ENCODE measurements at regions not wholly inside any gene's neighbourhood (a gene's known extent, or its start where the extent isn't known, plus 50 kb on each side); places are given as distances from the start of the nearest gene placed in this dataset.
"Not testable (repeated sequence)": the region's sequence is repeated elsewhere in the genome, so short reads cannot be mapped to it uniquely, and the experiment has no call there.

DNA sequence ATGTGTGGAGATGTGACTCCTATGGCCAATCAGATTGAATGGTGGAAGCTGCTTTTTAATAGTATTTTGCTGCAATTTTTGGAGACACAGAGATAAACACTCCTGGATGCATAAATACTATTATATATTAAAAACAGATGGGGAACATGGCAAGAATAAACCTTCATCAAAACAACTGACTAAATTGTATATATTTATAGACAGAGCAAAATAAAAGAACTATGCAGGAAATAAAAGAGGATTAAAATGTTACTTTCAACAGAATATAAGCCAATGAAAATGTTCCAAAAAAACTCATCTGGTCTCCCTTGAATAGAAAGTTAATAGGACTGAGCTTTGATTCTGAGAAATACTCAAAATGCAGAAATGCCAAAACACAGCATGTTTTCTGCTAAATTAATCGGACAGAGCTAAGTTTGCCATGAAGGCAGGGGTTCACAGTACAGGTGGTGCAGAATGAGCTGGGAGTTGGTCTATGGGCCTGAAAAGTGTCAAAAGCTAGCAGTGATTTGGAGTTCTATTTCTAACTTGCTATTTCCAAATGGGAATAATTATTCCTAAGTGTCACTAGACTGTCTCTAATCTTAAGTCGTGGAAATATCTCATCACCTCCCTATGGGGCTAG, 227.2 kb downstream of the CNTN3 start:
- H3K27me3 Mint-ChIP-seq, result no peaks in the 10 kb centered on the region
- no peaks in the 10 kb centered on the region for H3K4me1 Mint-ChIP-seq (ENCODE audit: low read depth in 2 of 2)
- H3K27ac Mint-ChIP-seq, result no peak overlapping the region
- no peaks in the 10 kb centered on the region for H3K36me3 Mint-ChIP-seq (ENCODE audit: insufficient read depth)
- H3K9me3 Mint-ChIP-seq, result peaks cover 9% of the 10 kb centered on the region in 2 donors
- no peak for DNase-seq
- ATAC-seq (replicated peaks), result no peak
- no peak overlapping the region for H3K4me3 Mint-ChIP-seq

DNA sequence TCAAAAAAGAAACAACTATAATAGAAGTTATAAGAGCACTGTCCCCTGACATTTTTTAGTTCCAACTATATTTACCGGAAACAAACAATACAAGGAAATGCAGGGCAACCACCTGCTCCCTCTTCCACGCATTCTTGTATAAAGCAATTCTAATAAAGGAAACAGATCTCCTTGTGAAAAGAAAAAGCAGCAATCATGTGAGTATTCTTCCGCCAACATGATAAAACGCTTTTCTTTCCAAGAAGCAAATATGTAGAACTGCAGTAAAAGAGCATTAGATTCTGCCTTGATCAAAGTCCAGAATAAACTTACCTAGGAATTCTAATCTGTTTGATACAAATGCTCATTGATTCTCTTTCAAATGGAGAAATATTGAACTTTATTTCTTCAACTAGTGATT, 230.3 kb downstream of the CNTN3 start:
- Mint-ChIP-seq H3K4me3 (no peak overlapping the region), H3K36me3 (ENCODE audit: insufficient read depth) (no peaks in the 10 kb centered on the region), H3K27ac (no peak overlapping the region), H3K27me3 (no peaks in the 10 kb centered on the region), H3K9me3 (peaks cover 5 to 15% of the 10 kb centered on the region in 2 donors), H3K4me1 (ENCODE audit: low read depth in 2 of 2) (no peaks in the 10 kb centered on the region)
- ATAC-seq (replicated peaks), result no peak
- DNase-seq, result no peak

DNA sequence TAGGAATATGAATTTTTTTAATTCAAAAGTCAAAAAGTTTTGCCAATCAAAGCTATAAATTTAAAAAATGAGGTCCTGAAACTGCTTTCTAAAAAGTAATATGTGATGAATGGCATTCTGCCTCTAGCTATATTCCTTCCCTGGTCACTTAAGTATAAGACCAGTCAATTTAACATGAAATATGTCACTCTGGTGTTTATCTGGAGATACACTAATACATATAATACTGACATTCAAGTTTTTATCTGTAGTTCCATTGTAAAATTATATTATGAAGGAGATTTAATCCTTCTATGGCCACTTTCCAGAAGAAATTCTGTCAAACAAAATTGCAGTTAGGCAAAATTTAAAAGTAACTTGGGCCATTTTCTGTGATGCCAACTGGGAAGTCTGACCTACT, 236.8 kb downstream of the CNTN3 start:
- Mint-ChIP-seq H3K36me3 (ENCODE audit: insufficient read depth) (no peaks in the 10 kb centered on the region), H3K4me1 (ENCODE audit: low read depth in 2 of 2) (no peaks in the 10 kb centered on the region), H3K27ac (no peak overlapping the region), H3K27me3 (no peaks in the 10 kb centered on the region), H3K9me3 (peaks cover 4 to 19% of the 10 kb centered on the region in 2 donors), H3K4me3 (no peak overlapping the region)
- DNase-seq (no peak), ATAC-seq (replicated peaks) (no peak)

DNA sequence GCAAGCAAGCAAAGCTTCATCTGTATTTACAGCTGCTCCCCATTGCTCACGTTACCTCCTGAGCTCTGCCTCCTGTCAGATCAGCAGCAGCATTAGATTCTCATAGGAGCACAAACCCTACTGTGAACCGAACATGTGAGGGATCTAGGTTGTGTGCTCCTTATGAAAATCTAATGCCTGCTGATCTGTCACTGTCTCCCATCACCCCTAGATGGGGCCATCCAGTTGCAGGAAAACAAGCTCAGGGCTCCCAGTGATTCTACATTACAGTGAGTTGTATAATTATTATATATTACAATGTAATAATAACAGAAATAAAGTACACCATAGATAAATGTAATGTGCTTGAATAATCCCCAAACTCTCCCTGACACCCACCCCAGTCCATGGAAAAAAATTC, 238.1 kb downstream of the CNTN3 start:
- DNase-seq, result not testable (repeated sequence)
- H3K9me3 Mint-ChIP-seq, result peaks cover 4 to 32% of the 10 kb centered on the region in 2 donors

DNA sequence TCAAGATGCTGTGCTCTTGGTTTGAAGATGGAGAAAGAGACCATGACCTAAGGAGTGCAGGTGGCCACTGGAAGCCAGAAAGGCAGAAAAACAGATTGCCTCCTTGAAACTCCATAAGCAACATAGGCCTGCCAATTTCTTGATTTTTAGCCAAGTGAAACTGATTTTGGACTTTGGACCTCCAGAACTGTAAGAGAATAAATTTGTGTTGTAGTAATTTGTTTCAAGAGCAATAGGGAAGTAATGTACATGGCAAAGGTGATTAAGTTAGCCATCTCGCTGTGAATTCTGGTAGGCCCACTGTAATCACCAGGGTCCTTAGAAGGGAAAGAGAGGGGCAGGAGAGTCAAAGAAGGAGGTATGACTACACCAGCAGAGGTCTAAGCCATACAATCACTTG, 238.8 kb downstream of the CNTN3 start:
- H3K27ac Mint-ChIP-seq, result no peak overlapping the region
- no peaks in the 10 kb centered on the region for H3K27me3 Mint-ChIP-seq
- no peak overlapping the region for H3K4me3 Mint-ChIP-seq
- no peaks in the 10 kb centered on the region for H3K36me3 Mint-ChIP-seq (ENCODE audit: insufficient read depth)
- H3K9me3 Mint-ChIP-seq, result peaks cover 3 to 32% of the 10 kb centered on the region in 2 donors
- DNase-seq (no peak), ATAC-seq (replicated peaks) (no peak)
- no peaks in the 10 kb centered on the region for H3K4me1 Mint-ChIP-seq (ENCODE audit: low read depth in 2 of 2)

More for the DNA sequence above, 238.1 kb downstream of the CNTN3 start:
- ATAC-seq (replicated peaks); H3K36me3 Mint-ChIP-seq (ENCODE audit: insufficient read depth); H3K4me1 Mint-ChIP-seq (ENCODE audit: low read depth in 2 of 2); H3K27ac Mint-ChIP-seq; H3K4me3 Mint-ChIP-seq; H3K27me3 Mint-ChIP-seq: not testable (repeated sequence)

DNA sequence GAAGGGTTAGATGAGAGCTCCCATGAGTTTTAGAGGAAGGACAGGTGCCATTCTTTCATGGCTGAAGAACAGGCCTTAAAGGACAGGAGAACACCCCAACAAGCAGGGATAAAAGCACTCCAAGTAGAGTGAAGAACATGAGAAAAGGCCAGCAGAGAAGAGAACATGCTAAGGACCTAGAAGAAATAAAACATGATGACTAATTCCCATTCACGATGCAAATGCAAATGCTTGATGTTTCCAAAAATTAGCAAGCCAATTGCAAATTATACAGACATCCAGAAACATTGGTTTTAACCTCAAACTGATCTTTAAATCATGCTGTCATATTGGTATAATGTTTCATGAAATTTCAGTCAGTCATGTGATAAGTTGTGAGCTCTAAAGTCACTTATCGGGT, 241.7 kb downstream of the CNTN3 start:
- peaks cover 3 to 23% of the 10 kb centered on the region in 2 donors for H3K9me3 Mint-ChIP-seq
- DNase-seq, result no peak
- no peaks in the 10 kb centered on the region for H3K36me3 Mint-ChIP-seq (ENCODE audit: insufficient read depth)
- no peak overlapping the region for H3K27ac Mint-ChIP-seq
- no peaks in the 10 kb centered on the region for H3K27me3 Mint-ChIP-seq
- H3K4me1 Mint-ChIP-seq (ENCODE audit: low read depth in 2 of 2), result no peaks in the 10 kb centered on the region
- H3K4me3 Mint-ChIP-seq, result no peak overlapping the region
- ATAC-seq (replicated peaks), result no peak

DNA sequence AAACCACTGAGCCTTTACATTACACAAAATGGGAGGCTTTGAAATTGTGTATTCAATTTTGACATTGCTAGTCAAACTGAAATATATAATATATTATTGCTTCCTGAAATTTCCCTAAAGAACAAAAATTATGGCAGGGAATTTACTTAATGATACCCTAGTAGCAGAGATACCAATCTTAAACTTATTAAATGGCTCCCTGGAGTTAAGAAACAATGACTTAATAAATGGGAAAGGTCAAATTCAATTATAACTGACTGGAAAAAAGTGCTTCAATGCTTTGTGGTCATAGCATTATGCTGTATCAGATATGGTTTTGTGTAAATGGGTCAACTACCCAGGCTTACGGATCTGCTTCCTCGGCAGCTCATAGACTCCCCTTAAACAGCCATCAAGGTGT, 244.1 kb downstream of the CNTN3 start:
- DNase-seq (no peak), ATAC-seq (replicated peaks) (no peak)
- no peak overlapping the region for H3K27ac Mint-ChIP-seq
- H3K4me1 Mint-ChIP-seq (ENCODE audit: low read depth in 2 of 2), result no peaks in the 10 kb centered on the region
- peaks cover 0 to 16% of the 10 kb centered on the region in 2 donors for H3K9me3 Mint-ChIP-seq
- H3K36me3 Mint-ChIP-seq (ENCODE audit: insufficient read depth), result no peaks in the 10 kb centered on the region
- no peak overlapping the region for H3K4me3 Mint-ChIP-seq
- no peaks in the 10 kb centered on the region for H3K27me3 Mint-ChIP-seq

DNA sequence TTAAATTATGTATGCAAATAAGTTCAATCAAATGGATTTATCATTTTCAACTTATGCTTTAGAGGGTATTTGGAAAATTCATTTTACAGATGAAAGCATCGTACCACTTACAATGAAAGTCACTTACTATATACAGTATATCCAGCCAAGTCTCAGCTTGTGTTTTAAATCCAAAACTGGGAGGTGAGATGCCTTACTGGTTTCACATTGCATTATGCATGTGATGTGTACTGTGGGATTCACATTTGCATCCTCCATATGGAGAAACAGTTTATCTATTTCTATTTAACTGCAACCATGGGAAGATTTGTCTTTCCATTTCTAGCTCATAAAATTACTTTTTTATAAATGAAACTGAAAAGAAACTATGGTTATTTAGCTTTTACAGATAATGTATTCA, 248.1 kb downstream of the CNTN3 start:
- H3K4me1 Mint-ChIP-seq (ENCODE audit: low read depth in 2 of 2), result no peaks in the 10 kb centered on the region
- no peak overlapping the region for H3K27ac Mint-ChIP-seq
- no peaks in the 10 kb centered on the region for H3K36me3 Mint-ChIP-seq (ENCODE audit: insufficient read depth)

DNA sequence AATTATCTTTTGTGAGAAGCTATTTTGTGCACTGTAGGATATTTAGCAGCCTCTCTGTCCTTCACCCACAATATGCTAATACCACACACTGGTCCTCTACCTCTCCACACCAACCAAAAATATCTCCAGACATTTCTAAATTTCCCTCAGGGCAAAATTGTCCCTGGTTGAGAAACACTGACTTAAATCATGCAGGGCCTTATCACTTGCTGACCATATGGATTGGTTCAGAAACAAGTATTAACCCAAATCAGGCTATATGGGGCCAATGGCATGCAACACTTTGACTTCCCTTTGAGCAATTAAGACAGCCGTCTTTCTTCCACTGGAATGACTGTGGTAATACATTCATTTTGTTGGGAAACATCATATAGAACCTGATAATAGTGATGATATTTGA, 251.1 kb downstream of the CNTN3 start:
- DNase-seq (no peak), ATAC-seq (replicated peaks) (no peak)
- Mint-ChIP-seq H3K27me3 (no peaks in the 10 kb centered on the region), H3K27ac (no peak overlapping the region), H3K9me3 (peaks cover 5 to 7% of the 10 kb centered on the region in 2 donors), H3K4me3 (no peak overlapping the region), H3K4me1 (ENCODE audit: low read depth in 2 of 2) (no peaks in the 10 kb centered on the region), H3K36me3 (ENCODE audit: insufficient read depth) (peaks cover 3% of the 10 kb centered on the region)

More for the DNA sequence above, 248.1 kb downstream of the CNTN3 start:
- no peak for ATAC-seq (replicated peaks)
- no peak for DNase-seq
- Mint-ChIP-seq H3K27me3 (no peaks in the 10 kb centered on the region), H3K9me3 (no peaks in the 10 kb centered on the region), H3K4me3 (no peak overlapping the region)

DNA sequence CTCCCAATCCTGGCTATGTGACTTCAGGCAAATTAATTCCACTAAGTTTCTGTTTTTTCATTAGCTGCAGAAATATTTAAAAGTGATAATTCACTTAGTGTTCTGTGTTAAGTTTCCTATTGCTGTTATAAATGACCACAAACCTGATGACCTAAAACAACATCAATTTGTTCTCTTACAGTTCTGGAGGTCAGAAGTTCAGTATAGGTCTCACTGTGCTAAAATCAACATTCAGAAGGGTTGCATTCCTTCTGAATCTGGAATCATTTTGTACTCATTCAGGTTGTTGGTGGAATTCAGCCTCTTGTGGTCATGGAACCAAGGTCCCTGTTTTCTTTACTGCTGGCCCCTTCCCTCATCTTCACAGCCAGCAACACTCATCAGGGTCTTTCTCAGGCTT, 254.1 kb downstream of the CNTN3 start:
- Mint-ChIP-seq H3K27ac (no peak overlapping the region), H3K9me3 (peaks cover 8 to 11% of the 10 kb centered on the region in 2 donors), H3K4me1 (ENCODE audit: low read depth in 2 of 2) (no peaks in the 10 kb centered on the region), H3K36me3 (ENCODE audit: insufficient read depth) (peaks cover 4% of the 10 kb centered on the region), H3K27me3 (no peaks in the 10 kb centered on the region), H3K4me3 (no peak overlapping the region)
- DNase-seq (no peak), ATAC-seq (replicated peaks) (no peak)

DNA sequence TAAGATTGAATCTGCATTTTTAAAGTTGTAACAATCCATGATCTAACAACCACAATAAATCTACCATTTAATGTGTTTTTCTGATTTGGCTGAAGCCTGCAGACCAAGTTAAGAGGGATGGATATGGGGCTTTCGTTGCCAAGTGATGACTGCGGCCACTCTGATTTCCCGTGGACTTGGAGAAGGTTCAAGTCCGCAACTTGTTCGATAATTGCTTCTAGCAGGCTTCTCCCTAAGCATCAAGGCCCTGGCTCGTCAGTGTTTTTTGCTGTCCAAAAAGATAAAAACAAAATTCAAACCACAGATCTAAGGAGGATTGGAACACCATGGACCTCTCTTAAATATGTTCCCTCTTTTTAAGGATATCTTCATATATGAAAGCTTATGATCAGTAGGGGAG, 256.6 kb downstream of the CNTN3 start:
- peaks cover 5% of the 10 kb centered on the region for H3K36me3 Mint-ChIP-seq (ENCODE audit: insufficient read depth)
- ATAC-seq (replicated peaks) (no peak), DNase-seq (no peak)
- H3K9me3 Mint-ChIP-seq, result peaks cover 9 to 18% of the 10 kb centered on the region in 2 donors
- H3K27me3 Mint-ChIP-seq, result no peaks in the 10 kb centered on the region
- no peaks in the 10 kb centered on the region for H3K4me1 Mint-ChIP-seq (ENCODE audit: low read depth in 2 of 2)
- no peak overlapping the region for H3K4me3 Mint-ChIP-seq
- no peak overlapping the region for H3K27ac Mint-ChIP-seq

DNA sequence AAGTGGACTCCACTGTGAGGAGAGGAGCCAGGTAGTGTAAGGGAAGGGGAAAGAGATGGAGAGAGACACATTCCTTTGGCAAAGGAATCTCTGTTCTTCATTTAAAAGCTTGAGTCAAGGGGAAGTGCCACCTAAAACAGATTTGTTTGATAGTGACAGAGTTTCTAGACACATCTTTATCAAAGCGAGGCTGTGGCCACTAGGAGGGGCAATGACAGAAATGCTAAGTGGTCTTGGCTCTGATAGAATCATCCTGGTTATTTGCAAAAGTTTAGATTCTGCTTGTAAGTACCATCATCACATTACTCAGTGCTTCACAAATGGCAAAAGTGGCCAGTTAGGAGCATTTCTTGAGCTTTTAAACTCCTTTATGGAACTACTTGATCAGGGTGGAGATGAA, 261.4 kb downstream of the CNTN3 start:
- H3K4me3 Mint-ChIP-seq, result no peak overlapping the region
- no peaks in the 10 kb centered on the region for H3K4me1 Mint-ChIP-seq (ENCODE audit: low read depth in 2 of 2)
- H3K36me3 Mint-ChIP-seq (ENCODE audit: insufficient read depth), result peaks cover 2% of the 10 kb centered on the region
- DNase-seq (no peak), ATAC-seq (replicated peaks) (no peak)
- H3K27me3 Mint-ChIP-seq, result no peaks in the 10 kb centered on the region
- peaks cover 9 to 25% of the 10 kb centered on the region in 2 donors for H3K9me3 Mint-ChIP-seq
- H3K27ac Mint-ChIP-seq, result no peak overlapping the region

DNA sequence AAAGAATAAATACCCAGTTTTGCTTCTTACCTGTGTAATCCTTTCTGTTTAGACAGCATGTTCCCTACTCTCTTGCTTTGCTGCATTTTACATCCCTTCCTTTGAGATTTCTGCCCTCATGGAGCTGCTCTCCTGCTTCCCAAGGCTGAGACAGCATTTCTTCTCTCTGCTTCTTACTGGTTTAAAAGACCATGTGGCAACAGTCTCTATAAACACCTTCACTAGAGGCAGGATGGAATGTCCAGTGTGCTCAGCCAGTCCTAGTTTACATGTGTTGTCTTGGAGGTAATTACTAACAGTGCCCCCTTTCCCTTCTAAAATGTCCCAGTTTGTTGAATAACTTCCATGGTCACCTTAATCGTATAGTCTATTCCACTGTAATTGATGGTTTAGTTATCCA, 262.3 kb downstream of the CNTN3 start:
- no peak overlapping the region for H3K27ac Mint-ChIP-seq
- no peak for DNase-seq
- no peaks in the 10 kb centered on the region for H3K4me1 Mint-ChIP-seq (ENCODE audit: low read depth in 2 of 2)

DNA sequence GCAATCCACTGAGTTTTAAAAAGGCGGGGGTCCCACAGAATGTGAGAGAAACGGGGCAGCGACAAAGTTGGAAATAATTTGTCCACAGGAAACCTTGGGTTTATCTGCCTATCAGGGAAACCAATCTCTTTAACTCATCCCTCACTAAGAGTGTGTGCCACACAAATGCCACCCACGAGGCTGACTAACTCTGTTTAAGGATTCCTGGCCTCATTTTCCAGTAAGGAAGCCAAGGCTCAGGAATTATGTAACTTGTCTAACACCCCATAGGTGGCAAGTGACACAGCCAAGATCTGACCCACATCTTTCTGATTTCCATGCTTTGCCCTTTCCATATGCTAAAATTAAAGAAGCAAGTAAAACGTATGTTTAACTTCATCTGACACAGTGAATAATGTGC, 263.2 kb downstream of the CNTN3 start:
- no peak for DNase-seq
- Mint-ChIP-seq H3K4me1 (ENCODE audit: low read depth in 2 of 2) (no peaks in the 10 kb centered on the region), H3K36me3 (ENCODE audit: insufficient read depth) (peaks cover 2% of the 10 kb centered on the region), H3K4me3 (no peak overlapping the region), H3K27ac (no peak overlapping the region), H3K9me3 (peaks cover 15 to 38% of the 10 kb centered on the region in 2 donors), H3K27me3 (no peaks in the 10 kb centered on the region)
- ATAC-seq (replicated peaks), result no peak

More for the DNA sequence above, 262.3 kb downstream of the CNTN3 start:
- Mint-ChIP-seq H3K36me3 (ENCODE audit: insufficient read depth) (peaks cover 2% of the 10 kb centered on the region), H3K9me3 (peaks cover 13 to 33% of the 10 kb centered on the region in 2 donors), H3K27me3 (no peaks in the 10 kb centered on the region), H3K4me3 (no peak overlapping the region)
- ATAC-seq (replicated peaks), result no peak

DNA sequence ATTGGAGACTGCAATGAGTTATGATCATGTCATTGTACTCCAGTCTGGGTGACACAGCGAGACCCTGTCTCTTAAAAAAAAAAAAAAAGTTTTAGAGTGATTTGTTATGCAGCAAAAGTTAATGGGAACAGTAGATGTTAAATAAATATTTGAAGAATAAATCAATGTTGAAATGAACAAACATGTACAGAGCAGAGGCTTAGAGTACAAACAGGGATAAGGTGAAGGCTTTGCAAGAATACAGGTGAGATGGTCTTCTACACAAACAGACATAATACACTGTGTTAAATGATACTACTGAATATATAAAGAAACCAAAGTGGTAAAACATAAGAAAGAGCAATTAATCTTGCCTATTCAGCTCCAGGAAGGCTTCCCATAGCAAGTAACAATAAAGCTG, 265.4 kb downstream of the CNTN3 start:
- Mint-ChIP-seq H3K4me3 (no peak overlapping the region), H3K9me3 (peaks cover 15 to 26% of the 10 kb centered on the region in 2 donors), H3K36me3 (ENCODE audit: insufficient read depth) (no peaks in the 10 kb centered on the region), H3K27ac (no peak overlapping the region), H3K4me1 (ENCODE audit: low read depth in 2 of 2) (no peaks in the 10 kb centered on the region), H3K27me3 (no peaks in the 10 kb centered on the region)
- ATAC-seq (replicated peaks) (no peak), DNase-seq (no peak)

Measured in effector memory CD8-positive, alpha-beta T cell (primary cell).